WI38 (cell line): ENCODE measurements at regions not wholly inside any gene's neighbourhood (a gene's known extent, or its start where the extent isn't known, plus 50 kb on each side); places are given as distances from the start of the nearest gene placed in this dataset.

Source experiments
- H3K4me3 ChIP-seq: 2 replicates; pipeline ENCODE4 v1.5.1; 2011; ENCODE audit warnings: low read depth, mild to moderate bottlenecking, control low read depth, low read length
- CTCF ChIP-seq: IDR thresholded peaks from 2 replicates; pipeline ENCODE4 v1.5.1; 2012; ENCODE audit warnings: low read depth, mild to moderate bottlenecking, control low read depth, low read length

GRCh38 chr5:174204535-174205313 lies 159.2 kb downstream of the NSG2 start:
- no peak for TF ChIP-seq CTCF

GRCh38 chr5:174205939-174206338 lies 160.4 kb downstream of the NSG2 start:
- no peak overlapping the region for H3K4me3 ChIP-seq
- TF ChIP-seq CTCF = no peak

More at GRCh38 chr5:174204535-174205313, 159.2 kb downstream of the NSG2 start:
- H3K4me3 ChIP-seq = no peak overlapping the region

- no peak overlapping the region for H3K4me3 ChIP-seq
- no peak for TF ChIP-seq CTCF
Observed at GRCh38 chr5:174210596-174211276, 165.2 kb downstream of the NSG2 start.

- no peak for TF ChIP-seq CTCF
- H3K4me3 ChIP-seq = no peak overlapping the region
Observed at GRCh38 chr5:174211277-174211626, 165.7 kb downstream of the NSG2 start.

- no peak overlapping the region for H3K4me3 ChIP-seq
- TF ChIP-seq CTCF = no peak
Observed at GRCh38 chr5:174217527-174217926, 172.0 kb downstream of the NSG2 start.

- TF ChIP-seq CTCF = no peak
- no peak overlapping the region for H3K4me3 ChIP-seq
Observed at GRCh38 chr5:174218162-174218561, 172.7 kb downstream of the NSG2 start.

GRCh38 chr5:174220417-174220816 lies 174.9 kb downstream of the NSG2 start:
- no peak overlapping the region for H3K4me3 ChIP-seq
- TF ChIP-seq CTCF = no peak
